ENCODE measurements at regions not wholly inside any gene's neighbourhood (a gene's known extent, or its start where the extent isn't known, plus 50 kb on each side); places are given as distances from the start of the nearest gene placed in this dataset.

- no TSS peak for BruUV-seq (replicated peaks)
- no peak for DNase-seq (ENCODE audit: low spot score)
- POLR2A ChIA-PET (ENCODE audit: low non-redundant PET): no interaction called here
- no peak for TF ChIP-seq EZH2 (IDR thresholded peaks at IDR 0.05; ENCODE audit: borderline replicate concordance, low read depth, low read length, poor library complexity, severe bottlenecking)
- TF ChIP-seq, protein P1, sequence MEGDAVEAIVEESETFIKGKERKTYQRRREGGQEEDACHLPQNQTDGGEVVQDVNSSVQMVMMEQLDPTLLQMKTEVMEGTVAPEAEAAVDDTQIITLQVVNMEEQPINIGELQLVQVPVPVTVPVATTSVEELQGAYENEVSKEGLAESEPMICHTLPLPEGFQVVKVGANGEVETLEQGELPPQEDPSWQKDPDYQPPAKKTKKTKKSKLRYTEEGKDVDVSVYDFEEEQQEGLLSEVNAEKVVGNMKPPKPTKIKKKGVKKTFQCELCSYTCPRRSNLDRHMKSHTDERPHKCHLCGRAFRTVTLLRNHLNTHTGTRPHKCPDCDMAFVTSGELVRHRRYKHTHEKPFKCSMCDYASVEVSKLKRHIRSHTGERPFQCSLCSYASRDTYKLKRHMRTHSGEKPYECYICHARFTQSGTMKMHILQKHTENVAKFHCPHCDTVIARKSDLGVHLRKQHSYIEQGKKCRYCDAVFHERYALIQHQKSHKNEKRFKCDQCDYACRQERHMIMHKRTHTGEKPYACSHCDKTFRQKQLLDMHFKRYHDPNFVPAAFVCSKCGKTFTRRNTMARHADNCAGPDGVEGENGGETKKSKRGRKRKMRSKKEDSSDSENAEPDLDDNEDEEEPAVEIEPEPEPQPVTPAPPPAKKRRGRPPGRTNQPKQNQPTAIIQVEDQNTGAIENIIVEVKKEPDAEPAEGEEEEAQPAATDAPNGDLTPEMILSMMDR (conservative IDR thresholded peaks at IDR 0.05; ENCODE audit: low read depth, low read length): no peak
- Histone ChIP-seq H3K4me1 (ENCODE audit: insufficient read depth, low read length, poor library complexity, severe bottlenecking) (no peaks in the 10 kb centered on the region), H3K27ac (ENCODE audit: low read depth, low read length, poor library complexity, severe bottlenecking) (no peak overlapping the region), H3K36me3 (ENCODE audit: insufficient read depth, low read length, poor library complexity, severe bottlenecking) (no peaks in the 10 kb centered on the region), H3K27me3 (replicated peaks; ENCODE audit: insufficient read depth, low read depth, low read length, poor library complexity) (no peaks in the 10 kb centered on the region), H3K4me3 (ENCODE audit: low read depth, low read length, poor library complexity, severe bottlenecking) (no peak overlapping the region), H3K9me3 (ENCODE audit: low read depth, low read length, poor library complexity, severe bottlenecking) (peaks cover 6% of the 10 kb centered on the region)
- intact Hi-C loops (cut with micrococcal nuclease; ENCODE audit: unreplicated experiment): no loop called here
- CTCF ChIA-PET: no interaction called here
These were observed 1132.9 kb downstream of the RAPGEF2 start for GRCh38 chr4:160235771-160236170.

- TF ChIP-seq, protein P1 (conservative IDR thresholded peaks at IDR 0.05; ENCODE audit: low read depth, low read length): no peak
- TF ChIP-seq EZH2 (IDR thresholded peaks at IDR 0.05; ENCODE audit: borderline replicate concordance, low read depth, low read length, poor library complexity, severe bottlenecking): no peak
- no peaks in the 10 kb centered on the region for H3K27me3 ChIP-seq (replicated peaks; ENCODE audit: insufficient read depth, low read depth, low read length, poor library complexity)
- ChIA-PET POLR2A (ENCODE audit: low non-redundant PET) (no interaction called here), CTCF (no interaction called here)
- H3K27ac ChIP-seq (ENCODE audit: low read depth, low read length, poor library complexity, severe bottlenecking): no peak overlapping the region
- no peaks in the 10 kb centered on the region for H3K36me3 ChIP-seq (ENCODE audit: insufficient read depth, low read length, poor library complexity, severe bottlenecking)
- H3K4me3 ChIP-seq (ENCODE audit: low read depth, low read length, poor library complexity, severe bottlenecking): no peak overlapping the region
- H3K4me1 ChIP-seq (ENCODE audit: insufficient read depth, low read length, poor library complexity, severe bottlenecking): no peaks in the 10 kb centered on the region
- peaks cover 7% of the 10 kb centered on the region for H3K9me3 ChIP-seq (ENCODE audit: low read depth, low read length, poor library complexity, severe bottlenecking)
- intact Hi-C loops (cut with micrococcal nuclease; ENCODE audit: unreplicated experiment): no loop called here
- peak; percentile 11 for DNase-seq (ENCODE audit: low spot score)
- BruUV-seq (replicated peaks): no TSS peak
These were observed 1135.9 kb downstream of the RAPGEF2 start for GRCh38 chr4:160238790-160239189.

- no peak overlapping the region for H3K4me3 ChIP-seq (ENCODE audit: low read depth, low read length, poor library complexity, severe bottlenecking)
- POLR2A ChIA-PET (ENCODE audit: low non-redundant PET): no interaction called here
- no peak overlapping the region for H3K27ac ChIP-seq (ENCODE audit: low read depth, low read length, poor library complexity, severe bottlenecking)
- no peaks in the 10 kb centered on the region for H3K4me1 ChIP-seq (ENCODE audit: insufficient read depth, low read length, poor library complexity, severe bottlenecking)
- H3K36me3 ChIP-seq (ENCODE audit: insufficient read depth, low read length, poor library complexity, severe bottlenecking): no peaks in the 10 kb centered on the region
- BruUV-seq (replicated peaks): no TSS peak
- no peaks in the 10 kb centered on the region for H3K27me3 ChIP-seq (replicated peaks; ENCODE audit: insufficient read depth, low read depth, low read length, poor library complexity)
- DNase-seq (ENCODE audit: low spot score): no peak
- no peaks in the 10 kb centered on the region for H3K9me3 ChIP-seq (ENCODE audit: low read depth, low read length, poor library complexity, severe bottlenecking)
- TF ChIP-seq, protein P1 (conservative IDR thresholded peaks at IDR 0.05; ENCODE audit: low read depth, low read length): no peak
- TF ChIP-seq EZH2 (IDR thresholded peaks at IDR 0.05; ENCODE audit: borderline replicate concordance, low read depth, low read length, poor library complexity, severe bottlenecking): no peak
- intact Hi-C loops (cut with micrococcal nuclease; ENCODE audit: unreplicated experiment): no loop called here
- CTCF ChIA-PET: no interaction called here
These were observed 1144.3 kb downstream of the RAPGEF2 start for GRCh38 chr4:160247091-160247656.

Data from A673 (cell line).